PC-3 (cell line): ENCODE measurements at regions not wholly inside any gene's neighbourhood (a gene's known extent, or its start where the extent isn't known, plus 50 kb on each side); places are given as distances from the start of the nearest gene placed in this dataset.

Experiments used
- EZH2 ChIP-seq: fragments of 300-600 bp; sonication (generic); IDR thresholded peaks from one replicate; pipeline ENCODE4 v1.6.1; 2017; ENCODE audit warnings: antibody characterized with exemption, mild to moderate bottlenecking, low read length; ENCODE audit not compliant: unreplicated experiment
- EZH2phosphoT487 ChIP-seq: fragments of 300-600 bp; sonication (generic); IDR thresholded peaks from 2 replicates; pipeline ENCODE4 v1.6.1; 2018; ENCODE audit warnings: mild to moderate bottlenecking, antibody characterized with exemption, low read length, borderline replicate concordance
- TF ChIP-seq, protein P1 (sequence below): fragments of 300-600 bp; sonication (generic); conservative IDR thresholded peaks from 2 replicates; pipeline ENCODE4 v1.5.1; 2017; ENCODE audit warnings: antibody characterized with exemption, low read depth, mild to moderate bottlenecking, low read length

GRCh38 chr6:6889601-6890000 is 218.2 kb upstream of the RREB1 start:
- TF ChIP-seq, protein P1, sequence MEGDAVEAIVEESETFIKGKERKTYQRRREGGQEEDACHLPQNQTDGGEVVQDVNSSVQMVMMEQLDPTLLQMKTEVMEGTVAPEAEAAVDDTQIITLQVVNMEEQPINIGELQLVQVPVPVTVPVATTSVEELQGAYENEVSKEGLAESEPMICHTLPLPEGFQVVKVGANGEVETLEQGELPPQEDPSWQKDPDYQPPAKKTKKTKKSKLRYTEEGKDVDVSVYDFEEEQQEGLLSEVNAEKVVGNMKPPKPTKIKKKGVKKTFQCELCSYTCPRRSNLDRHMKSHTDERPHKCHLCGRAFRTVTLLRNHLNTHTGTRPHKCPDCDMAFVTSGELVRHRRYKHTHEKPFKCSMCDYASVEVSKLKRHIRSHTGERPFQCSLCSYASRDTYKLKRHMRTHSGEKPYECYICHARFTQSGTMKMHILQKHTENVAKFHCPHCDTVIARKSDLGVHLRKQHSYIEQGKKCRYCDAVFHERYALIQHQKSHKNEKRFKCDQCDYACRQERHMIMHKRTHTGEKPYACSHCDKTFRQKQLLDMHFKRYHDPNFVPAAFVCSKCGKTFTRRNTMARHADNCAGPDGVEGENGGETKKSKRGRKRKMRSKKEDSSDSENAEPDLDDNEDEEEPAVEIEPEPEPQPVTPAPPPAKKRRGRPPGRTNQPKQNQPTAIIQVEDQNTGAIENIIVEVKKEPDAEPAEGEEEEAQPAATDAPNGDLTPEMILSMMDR, result no peak
- TF ChIP-seq EZH2 (no peak), EZH2phosphoT487 (no peak)
